ENCODE measurements at regions not wholly inside any gene's neighbourhood (a gene's known extent, or its start where the extent isn't known, plus 50 kb on each side); places are given as distances from the start of the nearest gene placed in this dataset.

DNA sequence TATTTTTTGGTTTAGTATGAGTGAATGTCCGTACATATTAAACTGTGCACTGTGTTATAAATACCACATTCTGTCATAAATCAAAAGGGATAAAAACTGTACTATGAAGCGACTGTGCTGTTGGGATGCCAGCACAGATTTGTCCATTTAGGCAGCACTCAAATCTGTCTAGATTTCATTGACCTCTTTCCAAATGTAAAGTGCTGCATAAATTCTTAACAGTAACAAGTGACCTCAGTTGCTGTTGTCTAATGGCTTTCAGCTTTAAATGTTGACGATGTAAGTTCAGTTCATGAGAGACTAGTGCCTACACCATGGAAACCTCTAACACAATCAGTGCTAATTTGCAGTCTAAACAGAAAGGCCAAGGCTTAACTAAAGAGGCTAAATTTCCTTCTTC lies 531.4 kb upstream of the LMO3 start:
- Histone ChIP-seq H3K36me3 (ENCODE audit: insufficient read depth, low read length) (no peaks in the 10 kb centered on the region), H3K4me2 (ENCODE audit: low read length) (no peak overlapping the region), H3K4me3 (ENCODE audit: low read length) (no peak overlapping the region), H2AFZ (ENCODE audit: low read depth, low read length) (no peak overlapping the region), H3K9me2 (ENCODE audit: insufficient read depth, low read length) (no peaks in the 10 kb centered on the region), H3F3A (ENCODE audit: insufficient read depth, low read length, poor library complexity, severe bottlenecking) (no peaks in the 10 kb centered on the region), H3K27me3 (ENCODE audit: insufficient read depth, low read depth, low read length) (no peaks in the 10 kb centered on the region), H3K79me2 (replicated peaks; ENCODE audit: insufficient read depth, low read length) (no peaks in the 10 kb centered on the region), H3K9me3 (ENCODE audit: low read length) (no peaks in the 10 kb centered on the region), H4K20me1 (ENCODE audit: insufficient read depth) (no peaks in the 10 kb centered on the region), H3K9ac (ENCODE audit: low read length) (no peak overlapping the region), H3K27ac (ENCODE audit: low read length) (no peak overlapping the region)
- TF ChIP-seq SMC3 (conservative IDR thresholded peaks at IDR 0.05; ENCODE audit: poor library complexity) (no peak), MXI1 (conservative IDR thresholded peaks at IDR 0.05; ENCODE audit: poor library complexity, severe bottlenecking) (no peak), EP300 (conservative IDR thresholded peaks at IDR 0.05; ENCODE audit: poor library complexity, severe bottlenecking) (no peak), EZH2 (IDR thresholded peaks at IDR 0.05; ENCODE audit: borderline replicate concordance, insufficient read depth, low read length, poor library complexity, severe bottlenecking) (no peak), TAF1 (IDR thresholded peaks at IDR 0.05; ENCODE audit: low read depth) (no peak), RAD21 (conservative IDR thresholded peaks at IDR 0.05) (no peak), POLR2AphosphoS5 (IDR thresholded peaks at IDR 0.05) (no peak)
- TF ChIP-seq, protein P1, sequence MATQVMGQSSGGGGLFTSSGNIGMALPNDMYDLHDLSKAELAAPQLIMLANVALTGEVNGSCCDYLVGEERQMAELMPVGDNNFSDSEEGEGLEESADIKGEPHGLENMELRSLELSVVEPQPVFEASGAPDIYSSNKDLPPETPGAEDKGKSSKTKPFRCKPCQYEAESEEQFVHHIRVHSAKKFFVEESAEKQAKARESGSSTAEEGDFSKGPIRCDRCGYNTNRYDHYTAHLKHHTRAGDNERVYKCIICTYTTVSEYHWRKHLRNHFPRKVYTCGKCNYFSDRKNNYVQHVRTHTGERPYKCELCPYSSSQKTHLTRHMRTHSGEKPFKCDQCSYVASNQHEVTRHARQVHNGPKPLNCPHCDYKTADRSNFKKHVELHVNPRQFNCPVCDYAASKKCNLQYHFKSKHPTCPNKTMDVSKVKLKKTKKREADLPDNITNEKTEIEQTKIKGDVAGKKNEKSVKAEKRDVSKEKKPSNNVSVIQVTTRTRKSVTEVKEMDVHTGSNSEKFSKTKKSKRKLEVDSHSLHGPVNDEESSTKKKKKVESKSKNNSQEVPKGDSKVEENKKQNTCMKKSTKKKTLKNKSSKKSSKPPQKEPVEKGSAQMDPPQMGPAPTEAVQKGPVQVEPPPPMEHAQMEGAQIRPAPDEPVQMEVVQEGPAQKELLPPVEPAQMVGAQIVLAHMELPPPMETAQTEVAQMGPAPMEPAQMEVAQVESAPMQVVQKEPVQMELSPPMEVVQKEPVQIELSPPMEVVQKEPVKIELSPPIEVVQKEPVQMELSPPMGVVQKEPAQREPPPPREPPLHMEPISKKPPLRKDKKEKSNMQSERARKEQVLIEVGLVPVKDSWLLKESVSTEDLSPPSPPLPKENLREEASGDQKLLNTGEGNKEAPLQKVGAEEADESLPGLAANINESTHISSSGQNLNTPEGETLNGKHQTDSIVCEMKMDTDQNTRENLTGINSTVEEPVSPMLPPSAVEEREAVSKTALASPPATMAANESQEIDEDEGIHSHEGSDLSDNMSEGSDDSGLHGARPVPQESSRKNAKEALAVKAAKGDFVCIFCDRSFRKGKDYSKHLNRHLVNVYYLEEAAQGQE (IDR thresholded peaks at IDR 0.05; ENCODE audit: borderline replicate concordance): no peak
- TF ChIP-seq, protein P2, sequence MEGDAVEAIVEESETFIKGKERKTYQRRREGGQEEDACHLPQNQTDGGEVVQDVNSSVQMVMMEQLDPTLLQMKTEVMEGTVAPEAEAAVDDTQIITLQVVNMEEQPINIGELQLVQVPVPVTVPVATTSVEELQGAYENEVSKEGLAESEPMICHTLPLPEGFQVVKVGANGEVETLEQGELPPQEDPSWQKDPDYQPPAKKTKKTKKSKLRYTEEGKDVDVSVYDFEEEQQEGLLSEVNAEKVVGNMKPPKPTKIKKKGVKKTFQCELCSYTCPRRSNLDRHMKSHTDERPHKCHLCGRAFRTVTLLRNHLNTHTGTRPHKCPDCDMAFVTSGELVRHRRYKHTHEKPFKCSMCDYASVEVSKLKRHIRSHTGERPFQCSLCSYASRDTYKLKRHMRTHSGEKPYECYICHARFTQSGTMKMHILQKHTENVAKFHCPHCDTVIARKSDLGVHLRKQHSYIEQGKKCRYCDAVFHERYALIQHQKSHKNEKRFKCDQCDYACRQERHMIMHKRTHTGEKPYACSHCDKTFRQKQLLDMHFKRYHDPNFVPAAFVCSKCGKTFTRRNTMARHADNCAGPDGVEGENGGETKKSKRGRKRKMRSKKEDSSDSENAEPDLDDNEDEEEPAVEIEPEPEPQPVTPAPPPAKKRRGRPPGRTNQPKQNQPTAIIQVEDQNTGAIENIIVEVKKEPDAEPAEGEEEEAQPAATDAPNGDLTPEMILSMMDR (IDR thresholded peaks at IDR 0.05; ENCODE audit: poor library complexity, severe bottlenecking): no peak

DNA sequence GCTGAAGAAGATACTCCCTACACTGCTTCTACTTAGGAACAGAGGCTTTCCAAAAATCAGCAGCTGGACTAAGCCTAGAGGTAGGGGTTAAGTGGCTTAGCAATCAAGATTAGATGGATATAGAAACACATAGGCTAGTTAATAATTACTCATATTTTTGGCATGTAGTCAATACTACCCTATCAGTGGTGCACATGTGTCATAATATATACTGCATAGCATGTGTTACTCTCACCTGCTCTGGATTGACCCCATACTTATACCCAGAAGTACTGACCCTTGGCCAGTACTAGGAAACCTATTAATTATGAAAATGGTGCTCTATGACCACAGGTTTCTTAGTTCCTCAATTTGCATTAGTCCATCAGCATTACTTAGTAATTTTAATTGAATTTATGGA lies 528.4 kb upstream of the LMO3 start:
- H3K9ac ChIP-seq (ENCODE audit: low read length): no peak overlapping the region
- H3K27ac ChIP-seq (ENCODE audit: low read length): no peak overlapping the region
- H3K4me2 ChIP-seq (ENCODE audit: low read length): no peak overlapping the region
- H2AFZ ChIP-seq (ENCODE audit: low read depth, low read length): no peak overlapping the region
- H3F3A ChIP-seq (ENCODE audit: insufficient read depth, low read length, poor library complexity, severe bottlenecking): no peaks in the 10 kb centered on the region
- H3K36me3 ChIP-seq (ENCODE audit: insufficient read depth, low read length): no peaks in the 10 kb centered on the region
- H3K9me2 ChIP-seq (ENCODE audit: insufficient read depth, low read length): no peaks in the 10 kb centered on the region
- no peak overlapping the region for H3K4me3 ChIP-seq (ENCODE audit: low read length)
- H3K9me3 ChIP-seq (ENCODE audit: low read length): no peaks in the 10 kb centered on the region
- H3K27me3 ChIP-seq (ENCODE audit: insufficient read depth, low read depth, low read length): no peaks in the 10 kb centered on the region
- H4K20me1 ChIP-seq (ENCODE audit: insufficient read depth): no peaks in the 10 kb centered on the region
- no peaks in the 10 kb centered on the region for H3K79me2 ChIP-seq (replicated peaks; ENCODE audit: insufficient read depth, low read length)
- TF ChIP-seq EP300 (conservative IDR thresholded peaks at IDR 0.05; ENCODE audit: poor library complexity, severe bottlenecking) (no peak), RAD21 (conservative IDR thresholded peaks at IDR 0.05) (no peak), POLR2AphosphoS5 (IDR thresholded peaks at IDR 0.05) (no peak), EZH2 (IDR thresholded peaks at IDR 0.05; ENCODE audit: borderline replicate concordance, insufficient read depth, low read length, poor library complexity, severe bottlenecking) (no peak), TAF1 (IDR thresholded peaks at IDR 0.05; ENCODE audit: low read depth) (no peak), MXI1 (conservative IDR thresholded peaks at IDR 0.05; ENCODE audit: poor library complexity, severe bottlenecking) (no peak), SMC3 (conservative IDR thresholded peaks at IDR 0.05; ENCODE audit: poor library complexity) (no peak)
- TF ChIP-seq, protein P2 (IDR thresholded peaks at IDR 0.05; ENCODE audit: poor library complexity, severe bottlenecking): no peak
- TF ChIP-seq, protein P1 (IDR thresholded peaks at IDR 0.05; ENCODE audit: borderline replicate concordance): no peak

Data from neural cell (in vitro differentiated cells).